K562 (cell line): ENCODE measurements at regions not wholly inside any gene's neighbourhood (a gene's known extent, or its start where the extent isn't known, plus 50 kb on each side); places are given as distances from the start of the nearest gene placed in this dataset.

ENCODE experiments used
- ATAC-seq: fragments of 200-7000 bp; cut with Tn5 transposase; 3 replicates; pipeline ENCODE4 v1.9.1; 2020; ENCODE audit warnings: moderate library complexity
- BruUV-seq: library from RNA; stranded (reverse); fragments of 400-500 nt; replicated peaks from 2 replicates; lab custom pipeline; 2021; lab: Mats Ljungman, UMichigan
- CTCF ChIA-PET: fragments of 300-600 bp; formaldehyde crosslinking; extraction: SDS; loops from one replicate; lab custom pipeline; 2021; ENCODE audit warnings: low intra/inter-chr PET ratio; lab: Yijun Ruan, JAX
- POLR2A ChIA-PET: fragments of 300-600, 350-650 bp; sonication (Branson Sonifier 250); formaldehyde crosslinking; extraction: SDS; loops from one replicate; lab custom pipeline; 2021; ENCODE audit warnings: antibody characterized with exemption, inconsistent platforms; lab: Yijun Ruan, JAX
- DNase-seq, 4 experiments: peaks; one replicate each; pipeline versions ENCODE4 v3.0.0 to v3.0.0-alpha.2; 2011 to 2018; ENCODE audit warnings: low spot score in 3 of 4, mixed read lengths in 3 of 4; ENCODE audit errors: extremely low read depth in 1 of 4
- FAIRE-seq: peaks from 2 replicates; lab custom pipeline; 2011; peaks lifted over from hg19 to GRCh38; lab: Jason Lieb, UNC
- H2AFZ ChIP-seq: 2 replicates; pipeline ENCODE4 v1.6.0; 2011; ENCODE audit warnings: low read depth, low read length, control low read depth, inconsistent platforms
- H3K27ac ChIP-seq: fragments of 200-600 bp; 3 replicates; pipeline ENCODE4 v1.8.0; 2011; ENCODE audit warnings: low read depth, mild to moderate bottlenecking, control low read depth, inconsistent platforms, low read length, moderate library complexity, mixed read lengths; ENCODE audit errors: extremely low read depth
- H3K27me3 ChIP-seq, 2 experiments: fragments of 300-600 bp in 1 of 2; 2 replicates in 1 of 2; 3 replicates in 1 of 2; pipeline versions ENCODE4 v1.6.0 to v1.8.0; 2011; ENCODE audit warnings: inconsistent platforms in 2 of 2, low read length in 2 of 2, mild to moderate bottlenecking in 1 of 2, mixed read lengths in 1 of 2, moderate library complexity in 1 of 2; ENCODE audit not compliant: control insufficient read depth in 2 of 2, insufficient read depth in 2 of 2
- H3K36me3 ChIP-seq: fragments of 300-600 bp; 3 replicates; pipeline ENCODE4 v1.8.0; 2011; ENCODE audit warnings: mild to moderate bottlenecking, low read length, inconsistent platforms; ENCODE audit not compliant: control insufficient read depth, insufficient read depth
- H3K4me1 ChIP-seq, 2 experiments: fragments of 200-600 bp in 1 of 2; replicated peaks in 1 of 2; 2 replicates in 1 of 2; 3 replicates in 1 of 2; pipeline versions ENCODE4 v1.5.1 to v1.8.0; 2011; ENCODE audit warnings: inconsistent platforms in 2 of 2, low read length in 2 of 2, mild to moderate bottlenecking in 1 of 2, mixed read lengths in 1 of 2, moderate library complexity in 1 of 2; ENCODE audit not compliant: control insufficient read depth in 2 of 2, insufficient read depth in 2 of 2
- H3K4me2 ChIP-seq: 2 replicates; pipeline ENCODE4 v1.6.1; 2011; ENCODE audit warnings: low read length, control low read depth, inconsistent platforms, mixed read lengths; ENCODE audit not compliant: insufficient read depth
- H3K4me3 ChIP-seq: fragments of 200-600 bp; sonication (generic), shearing (Covaris generic); 2 replicates; pipeline ENCODE4 v1.5.1; 2016; ENCODE audit warnings: control low read depth, inconsistent platforms
- H3K79me2 ChIP-seq: fragments of 200-600 bp; 3 replicates; pipeline ENCODE4 v1.8.0; 2011; ENCODE audit warnings: low read length, inconsistent platforms; ENCODE audit not compliant: control insufficient read depth, insufficient read depth
- H3K9ac ChIP-seq, 2 experiments: 2 replicates each; pipeline versions ENCODE4 v1.6.0 to v1.6.1; 2011; ENCODE audit warnings: low read depth in 2 of 2, low read length in 2 of 2, control low read depth in 1 of 2, inconsistent platforms in 1 of 2, mild to moderate bottlenecking in 1 of 2, mixed read lengths in 1 of 2; ENCODE audit not compliant: insufficient read depth in 1 of 2
- H3K9me1 ChIP-seq: one replicate; pipeline ENCODE4 v1.6.0; 2011; ENCODE audit warnings: inconsistent platforms, mild to moderate bottlenecking, low read length, moderate library complexity; ENCODE audit not compliant: control insufficient read depth, insufficient read depth
- H3K9me3 ChIP-seq: replicated peaks from 2 replicates; pipeline ENCODE4 v1.5.1; 2011; ENCODE audit warnings: low read depth, low read length, inconsistent platforms; ENCODE audit not compliant: control insufficient read depth, insufficient read depth
- H4K20me1 ChIP-seq: replicated peaks from 2 replicates; pipeline ENCODE4 v1.6.1; 2011; ENCODE audit warnings: low read length, inconsistent platforms, mixed read lengths; ENCODE audit not compliant: control insufficient read depth, insufficient read depth
- HES1 ChIP-seq: fragments of 450-650 bp; IDR thresholded peaks from 2 replicates; pipeline ENCODE4 v1.6.1; 2016; ENCODE audit warnings: low read depth, mild to moderate bottlenecking, moderate library complexity
- RAD21 ChIP-seq, 2 experiments: fragments of 250-450 bp in 1 of 2; fragments of 450-650 bp in 1 of 2; sonication (Bioruptor Pico) in 1 of 2; formaldehyde crosslinking in 1 of 2; IDR thresholded peaks in 1 of 2; conservative IDR thresholded peaks in 1 of 2; 2 replicates each; pipeline versions ENCODE4 v1.4.0 to v1.8.0; 2020 to 2022; ENCODE audit warnings: mild to moderate bottlenecking in 2 of 2, moderate library complexity in 1 of 2
- RB1 ChIP-seq: fragments of 450-650 bp; IDR thresholded peaks from 2 replicates; pipeline ENCODE4 v1.6.1; 2017; ENCODE audit warnings: low read depth, mild to moderate bottlenecking
- REST ChIP-seq, 2 experiments: fragments of 450-650 bp; formaldehyde crosslinking in 1 of 2; IDR thresholded peaks; 2 replicates each; pipeline versions ENCODE4 v1.4.0 to v1.6.1; 2014 to 2020; ENCODE audit warnings: mild to moderate bottlenecking in 2 of 2, borderline replicate concordance in 1 of 2, low read depth in 1 of 2
- WGBS: fragments of 100-300 bp; shearing (Covaris generic); methylation state at CpG from one replicate; pipeline ENCODE4 v1.1.6; 2016; ENCODE audit warnings: low coverage, mixed read lengths; ENCODE audit not compliant: insufficient coverage; ENCODE audit errors: missing lambda C conversion rate; 5-methylcytosine and 5-hydroxymethylcytosine counted together
- in situ Hi-C: fragments of 300-500 bp; cut with MboI; formaldehyde crosslinking; loops from 4 replicates; pipeline ENCODE4 v1.15.0; 2018; ENCODE audit warnings: inconsistent platforms, mixed read lengths
- intact Hi-C: fragments of 100-400 bp; cut with micrococcal nuclease; formaldehyde crosslinking; loops from 2 replicates; pipeline ENCODE4 v1.14.2; 2022
- TF ChIP-seq, protein P1 (sequence below): fragments of 450-650 bp; IDR thresholded peaks from 2 replicates; pipeline ENCODE4 v1.6.1; 2018; ENCODE audit not compliant: partially characterized antibody
- TF ChIP-seq, protein P2 (sequence below): fragments of 200-800 bp; sonication (Bioruptor generic); IDR thresholded peaks from 2 replicates; pipeline ENCODE4 v1.6.1; 2017; ENCODE audit warnings: missing genetic modification characterization, missing compliant biosample characterization

DNA sequence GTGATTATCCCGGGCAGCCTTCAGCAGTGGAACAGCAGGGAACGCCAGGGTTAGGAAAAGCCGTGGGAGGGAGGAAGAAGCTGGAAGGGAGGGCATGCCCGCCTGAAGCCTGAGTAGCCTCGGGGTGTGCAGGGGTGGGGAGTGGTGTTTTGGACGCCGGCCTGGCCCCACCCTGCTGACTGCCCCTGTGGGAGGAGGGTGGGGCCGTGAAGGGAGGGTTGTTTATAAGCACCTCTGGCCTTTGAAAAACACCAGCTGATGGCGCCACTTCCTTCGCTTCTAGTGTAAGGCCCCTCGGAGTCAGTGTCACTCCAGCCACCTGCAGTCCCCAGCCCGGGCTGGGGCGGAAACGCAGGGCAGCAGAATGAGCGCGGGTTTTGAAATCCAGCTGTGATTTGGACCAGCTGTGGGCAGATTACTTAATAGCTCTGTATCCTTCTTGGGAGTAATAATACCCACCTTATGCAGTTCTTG lies 52.8 kb upstream of the BMP6 start:
- no TSS peak for BruUV-seq
- Histone ChIP-seq H4K20me1 (no peaks in the 10 kb centered on the region), H3K4me3 (no peak overlapping the region), H3K9me3 (0 out of 2 replicates have a peak, but pooled peaks cover 2% of the 10 kb centered on the region), H3K27me3 (peaks cover 2 to 19% of the 10 kb centered on the region in 2 experiments; a peak in 3 of 5 replicates), H3K4me1 (peaks cover 10 to 11% of the 10 kb centered on the region in 2 experiments), H3K36me3 (no peaks in the 10 kb centered on the region), H3K9me1 (no peaks in the 10 kb centered on the region), H3K79me2 (no peaks in the 10 kb centered on the region), H3K4me2 (no peak overlapping the region), H3K27ac (no peak overlapping the region), H3K9ac (no peak overlapping the region; a peak in 1 of 4 replicates), H2AFZ (no peak overlapping the region)
- ATAC-seq (peak; percentile 89), DNase-seq (peak; percentile 48 to 64 (median 60)), FAIRE-seq (no peak)
- in situ Hi-C loops (no loop called here), intact Hi-C loops (loop anchor here (2.0 to 5.0 kb wide), 2 partner anchors 48 to 319 kb away; no protein-coding TSS in a partner anchor)
- 16% methylated on average over 16 of the region's 16 CpGs for WGBS
- POLR2A ChIA-PET: no interaction called here
- CTCF ChIA-PET: interaction anchor here (0.6 kb wide), 1 partner anchor 15 kb away, joined by 3 read pairs; no protein-coding TSS in a partner anchor
- peak; percentile 35; the same call in 1 of the 2 replicates for TF ChIP-seq REST (IDR thresholded peaks at IDR 0.05; ENCODE audit: borderline replicate concordance)
- no peak for TF ChIP-seq REST (CRISPR knock-in tag; IDR thresholded peaks at IDR 0.05; ENCODE audit: low read depth)
- TF ChIP-seq RAD21 (CRISPR knock-in tag; conservative IDR thresholded peaks at IDR 0.05 in 1 of 2, IDR thresholded peaks at IDR 0.05 in 1 of 2): peak in 1 of 2 experiments; percentile 55; a peak in 2 of 4 replicates
- TF ChIP-seq HES1: no peak
- TF ChIP-seq, protein P1, sequence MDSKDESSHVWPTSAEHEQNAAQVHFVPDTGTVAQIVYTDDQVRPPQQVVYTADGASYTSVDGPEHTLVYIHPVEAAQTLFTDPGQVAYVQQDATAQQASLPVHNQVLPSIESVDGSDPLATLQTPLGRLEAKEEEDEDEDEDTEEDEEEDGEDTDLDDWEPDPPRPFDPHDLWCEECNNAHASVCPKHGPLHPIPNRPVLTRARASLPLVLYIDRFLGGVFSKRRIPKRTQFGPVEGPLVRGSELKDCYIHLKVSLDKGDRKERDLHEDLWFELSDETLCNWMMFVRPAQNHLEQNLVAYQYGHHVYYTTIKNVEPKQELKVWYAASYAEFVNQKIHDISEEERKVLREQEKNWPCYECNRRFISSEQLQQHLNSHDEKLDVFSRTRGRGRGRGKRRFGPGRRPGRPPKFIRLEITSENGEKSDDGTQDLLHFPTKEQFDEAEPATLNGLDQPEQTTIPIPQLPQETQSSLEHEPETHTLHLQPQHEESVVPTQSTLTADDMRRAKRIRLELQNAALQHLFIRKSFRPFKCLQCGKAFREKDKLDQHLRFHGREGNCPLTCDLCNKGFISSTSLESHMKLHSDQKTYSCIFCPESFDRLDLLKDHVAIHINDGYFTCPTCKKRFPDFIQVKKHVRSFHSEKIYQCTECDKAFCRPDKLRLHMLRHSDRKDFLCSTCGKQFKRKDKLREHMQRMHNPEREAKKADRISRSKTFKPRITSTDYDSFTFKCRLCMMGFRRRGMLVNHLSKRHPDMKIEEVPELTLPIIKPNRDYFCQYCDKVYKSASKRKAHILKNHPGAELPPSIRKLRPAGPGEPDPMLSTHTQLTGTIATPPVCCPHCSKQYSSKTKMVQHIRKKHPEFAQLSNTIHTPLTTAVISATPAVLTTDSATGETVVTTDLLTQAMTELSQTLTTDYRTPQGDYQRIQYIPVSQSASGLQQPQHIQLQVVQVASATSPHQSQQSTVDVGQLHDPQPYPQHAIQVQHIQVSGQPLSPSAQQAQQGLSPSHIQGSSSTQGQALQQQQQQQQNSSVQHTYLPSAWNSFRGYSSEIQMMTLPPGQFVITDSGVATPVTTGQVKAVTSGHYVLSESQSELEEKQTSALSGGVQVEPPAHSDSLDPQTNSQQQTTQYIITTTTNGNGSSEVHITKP: no peak
- 0 out of 2 replicates have a peak, but pooled peaks have one; percentile 39 for TF ChIP-seq RB1
- TF ChIP-seq, protein P2, sequence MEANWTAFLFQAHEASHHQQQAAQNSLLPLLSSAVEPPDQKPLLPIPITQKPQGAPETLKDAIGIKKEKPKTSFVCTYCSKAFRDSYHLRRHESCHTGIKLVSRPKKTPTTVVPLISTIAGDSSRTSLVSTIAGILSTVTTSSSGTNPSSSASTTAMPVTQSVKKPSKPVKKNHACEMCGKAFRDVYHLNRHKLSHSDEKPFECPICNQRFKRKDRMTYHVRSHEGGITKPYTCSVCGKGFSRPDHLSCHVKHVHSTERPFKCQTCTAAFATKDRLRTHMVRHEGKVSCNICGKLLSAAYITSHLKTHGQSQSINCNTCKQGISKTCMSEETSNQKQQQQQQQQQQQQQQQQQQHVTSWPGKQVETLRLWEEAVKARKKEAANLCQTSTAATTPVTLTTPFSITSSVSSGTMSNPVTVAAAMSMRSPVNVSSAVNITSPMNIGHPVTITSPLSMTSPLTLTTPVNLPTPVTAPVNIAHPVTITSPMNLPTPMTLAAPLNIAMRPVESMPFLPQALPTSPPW (CRISPR knock-in tag): peak; percentile 29; the same call in 1 of the 2 replicates
